Thoracic aorta (tissue), 2 donors: ENCODE measurements at regions not wholly inside any gene's neighbourhood (a gene's known extent, or its start where the extent isn't known, plus 50 kb on each side); places are given as distances from the start of the nearest gene placed in this dataset.

ENCODE experiments used
- ATAC-seq: fragments of 150-250 bp; one replicate; pipeline ENCODE4 v1.8.0; 2017; ENCODE audit warnings: low read depth; ENCODE audit not compliant: insufficient number of reproducible peaks, low FRiP score
- DNase-seq: peaks from one replicate; pipeline ENCODE4 v3.0.0-alpha.2; 2020; ENCODE audit warnings: low spot score
- H3K27ac ChIP-seq, 2 donors: fragments of 200-600 bp; sonication (generic); 1 replicate in 1 of 2; 2 replicates in 1 of 2; pipeline ENCODE4 v1.5.1; 2016; ENCODE audit warnings: mild to moderate bottlenecking in 2 of 2, moderate library complexity in 2 of 2
- H3K27me3 ChIP-seq: fragments of 200-600 bp; sonication (generic); replicated peaks from 2 replicates; pipeline ENCODE4 v1.6.0; 2016; ENCODE audit warnings: mild to moderate bottlenecking; ENCODE audit not compliant: insufficient read depth
- H3K36me3 ChIP-seq: fragments of 200-600 bp; sonication (generic); one replicate; pipeline ENCODE4 v1.5.1; 2016
- H3K4me1 ChIP-seq, 2 donors: fragments of 200-600 bp; sonication (generic); 1 replicate in 1 of 2; 2 replicates in 1 of 2; pipeline versions ENCODE4 v1.5.1 to v1.6.0; 2016; ENCODE audit warnings: low read depth in 2 of 2, mild to moderate bottlenecking in 1 of 2; ENCODE audit not compliant: control insufficient read depth in 1 of 2
- H3K4me3 ChIP-seq: fragments of 200-600 bp; sonication (generic); 2 replicates; pipeline ENCODE4 v1.5.1; 2016; ENCODE audit warnings: mild to moderate bottlenecking
- H3K9me3 ChIP-seq: fragments of 200-600 bp; sonication (generic); 2 replicates; pipeline ENCODE4 v1.5.1; 2016
- CTCF ChIP-seq: fragments of 200-600 bp; sonication (generic); IDR thresholded peaks from one replicate; pipeline ENCODE4 v1.5.1; 2019; ENCODE audit warnings: antibody characterized with exemption

- Histone ChIP-seq H3K9me3 (no peaks in the 10 kb centered on the region), H3K27ac (no peak overlapping the region), H3K27me3 (no peaks in the 10 kb centered on the region), H3K36me3 (no peaks in the 10 kb centered on the region), H3K4me1 (no peaks in the 10 kb centered on the region), H3K4me3 (no peak overlapping the region)
- no peak for TF ChIP-seq CTCF
- ATAC-seq (no peak), DNase-seq (no peak)
Measured at GRCh38 chr15:62966294-62967078, 76.1 kb upstream of the TPM1 start.

- no peak overlapping the region for H3K4me3 ChIP-seq
- H3K27ac ChIP-seq = no peak overlapping the region
- no peaks in the 10 kb centered on the region for H3K36me3 ChIP-seq
- DNase-seq (no peak), ATAC-seq (no peak)
- no peaks in the 10 kb centered on the region for H3K9me3 ChIP-seq
- no peaks in the 10 kb centered on the region for H3K4me1 ChIP-seq
- H3K27me3 ChIP-seq = no peaks in the 10 kb centered on the region
- TF ChIP-seq CTCF = no peak
Measured at GRCh38 chr15:62968699-62969098, 73.8 kb upstream of the TPM1 start.

- H3K4me3 ChIP-seq = no peak overlapping the region
- DNase-seq = no peak
- no peak for TF ChIP-seq CTCF
Measured at GRCh38 chr15:62969442-62970089, 73.0 kb upstream of the TPM1 start.

GRCh38 chr15:62972814-62973213 is 69.7 kb upstream of the TPM1 start:
- no peak for TF ChIP-seq CTCF
- Histone ChIP-seq H3K9me3 (no peaks in the 10 kb centered on the region), H3K27ac (no peak overlapping the region), H3K4me3 (no peak overlapping the region), H3K4me1 (no peaks in the 10 kb centered on the region), H3K27me3 (no peaks in the 10 kb centered on the region), H3K36me3 (no peaks in the 10 kb centered on the region)
- no peak for DNase-seq
- ATAC-seq = no peak

More at GRCh38 chr15:62969442-62970089, 73.0 kb upstream of the TPM1 start:
- no peak for ATAC-seq
- no peaks in the 10 kb centered on the region for H3K36me3 ChIP-seq
- no peaks in the 10 kb centered on the region for H3K4me1 ChIP-seq
- H3K9me3 ChIP-seq = no peaks in the 10 kb centered on the region
- no peak overlapping the region for H3K27ac ChIP-seq
- H3K27me3 ChIP-seq = no peaks in the 10 kb centered on the region

- Histone ChIP-seq H3K4me3 (no peak overlapping the region), H3K36me3 (no peaks in the 10 kb centered on the region), H3K9me3 (no peaks in the 10 kb centered on the region), H3K27ac (no peak overlapping the region), H3K27me3 (no peaks in the 10 kb centered on the region), H3K4me1 (no peaks in the 10 kb centered on the region)
- ATAC-seq (no peak), DNase-seq (no peak)
- no peak for TF ChIP-seq CTCF
Measured at GRCh38 chr15:62975515-62975914, 67.0 kb upstream of the TPM1 start.
